WI38 (cell line): ENCODE measurements at regions not wholly inside any gene's neighbourhood (a gene's known extent, or its start where the extent isn't known, plus 50 kb on each side); places are given as distances from the start of the nearest gene placed in this dataset.

Source experiments
- H3K4me3 ChIP-seq: 2 replicates; pipeline ENCODE4 v1.5.1; 2011; ENCODE audit warnings: low read depth, mild to moderate bottlenecking, control low read depth, low read length
- TF ChIP-seq, protein P1 (sequence below): IDR thresholded peaks from 2 replicates; pipeline ENCODE4 v1.5.1; 2012; ENCODE audit warnings: low read depth, mild to moderate bottlenecking, control low read depth, low read length

DNA sequence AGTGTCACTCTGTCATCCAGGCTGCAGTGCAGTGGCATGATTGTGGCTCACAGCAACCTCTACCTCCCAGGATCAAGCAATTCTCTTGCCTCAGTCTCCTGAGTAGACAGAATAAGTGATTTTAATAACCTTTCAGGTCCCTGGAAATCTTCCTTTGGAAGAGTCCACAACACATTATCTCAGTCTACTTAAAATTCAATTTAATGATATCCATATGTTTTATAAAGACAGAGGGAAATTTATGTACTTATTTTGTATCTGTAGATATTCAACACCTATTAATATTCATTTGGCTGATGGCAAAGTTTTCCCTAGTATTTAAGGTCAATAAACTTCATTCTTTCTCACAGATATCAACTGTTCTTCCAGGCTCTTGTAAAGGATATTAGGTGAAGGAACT is 881.4 kb upstream of the GJE1 start:
- TF ChIP-seq, protein P1, sequence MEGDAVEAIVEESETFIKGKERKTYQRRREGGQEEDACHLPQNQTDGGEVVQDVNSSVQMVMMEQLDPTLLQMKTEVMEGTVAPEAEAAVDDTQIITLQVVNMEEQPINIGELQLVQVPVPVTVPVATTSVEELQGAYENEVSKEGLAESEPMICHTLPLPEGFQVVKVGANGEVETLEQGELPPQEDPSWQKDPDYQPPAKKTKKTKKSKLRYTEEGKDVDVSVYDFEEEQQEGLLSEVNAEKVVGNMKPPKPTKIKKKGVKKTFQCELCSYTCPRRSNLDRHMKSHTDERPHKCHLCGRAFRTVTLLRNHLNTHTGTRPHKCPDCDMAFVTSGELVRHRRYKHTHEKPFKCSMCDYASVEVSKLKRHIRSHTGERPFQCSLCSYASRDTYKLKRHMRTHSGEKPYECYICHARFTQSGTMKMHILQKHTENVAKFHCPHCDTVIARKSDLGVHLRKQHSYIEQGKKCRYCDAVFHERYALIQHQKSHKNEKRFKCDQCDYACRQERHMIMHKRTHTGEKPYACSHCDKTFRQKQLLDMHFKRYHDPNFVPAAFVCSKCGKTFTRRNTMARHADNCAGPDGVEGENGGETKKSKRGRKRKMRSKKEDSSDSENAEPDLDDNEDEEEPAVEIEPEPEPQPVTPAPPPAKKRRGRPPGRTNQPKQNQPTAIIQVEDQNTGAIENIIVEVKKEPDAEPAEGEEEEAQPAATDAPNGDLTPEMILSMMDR = no peak
- H3K4me3 ChIP-seq = no peak overlapping the region

- no peak overlapping the region for H3K4me3 ChIP-seq
- TF ChIP-seq, protein P1 = no peak
Measured at GRCh38 chr6:141248021-141248799, 884.5 kb upstream of the GJE1 start.

DNA sequence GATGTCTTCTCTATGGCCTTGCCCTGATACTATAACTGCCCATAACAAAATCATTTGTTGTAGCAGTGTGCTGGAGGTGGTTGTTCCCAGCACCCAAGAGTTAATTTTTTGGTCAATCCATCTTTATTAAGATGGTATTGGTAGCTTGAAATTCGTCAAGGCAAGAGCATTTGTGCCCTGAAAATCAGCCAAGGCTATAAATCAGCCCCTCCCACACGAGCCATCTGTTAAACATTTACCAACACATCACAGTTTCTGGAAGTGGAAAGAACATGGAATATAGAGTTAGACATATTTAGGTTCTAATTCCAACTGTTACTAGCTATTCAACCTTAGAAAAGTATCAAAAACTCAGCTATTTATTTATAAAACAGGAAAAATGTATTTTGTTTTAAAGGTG is 888.4 kb upstream of the GJE1 start:
- H3K4me3 ChIP-seq = no peak overlapping the region
- TF ChIP-seq, protein P1 = no peak

- TF ChIP-seq, protein P1 = no peak
Measured at GRCh38 chr6:141242957-141243356, 889.8 kb upstream of the GJE1 start.

DNA sequence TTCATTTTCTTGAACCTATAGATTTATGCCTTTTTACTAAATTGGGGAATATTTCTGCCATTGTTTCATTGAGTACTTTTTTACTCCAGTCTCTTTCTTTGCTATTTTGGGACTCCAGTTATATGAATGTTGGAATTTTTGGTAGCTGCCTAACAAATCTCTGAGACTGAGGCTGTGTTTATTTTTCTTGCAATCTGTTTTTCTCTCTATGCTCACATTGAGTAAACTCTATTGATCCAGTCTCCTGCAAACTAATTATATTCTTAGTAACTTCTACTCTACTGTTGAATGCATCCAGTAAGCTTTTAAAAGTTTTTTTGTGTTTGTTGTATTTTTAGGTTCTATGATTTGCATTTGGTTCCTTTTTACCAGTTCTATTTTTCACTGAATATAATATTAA is 903.4 kb upstream of the GJE1 start:
- TF ChIP-seq, protein P1 = no peak
- H3K4me3 ChIP-seq = no peak overlapping the region

More at GRCh38 chr6:141242957-141243356, 889.8 kb upstream of the GJE1 start:
- H3K4me3 ChIP-seq = no peak overlapping the region

GRCh38 chr6:141218583-141218982 is 914.1 kb upstream of the GJE1 start:
- TF ChIP-seq, protein P1 = no peak

GRCh38 chr6:141216726-141217125 is 916.0 kb upstream of the GJE1 start:
- no peak overlapping the region for H3K4me3 ChIP-seq
- TF ChIP-seq, protein P1 = no peak

More at GRCh38 chr6:141218583-141218982, 914.1 kb upstream of the GJE1 start:
- no peak overlapping the region for H3K4me3 ChIP-seq
